WTC11 (cell line): ENCODE measurements at regions not wholly inside any gene's neighbourhood (a gene's known extent, or its start where the extent isn't known, plus 50 kb on each side); places are given as distances from the start of the nearest gene placed in this dataset.

Experiments
- ATAC-seq: fragments of 200-7000 bp; cut with Tn5 transposase; 2 replicates; pipeline ENCODE4 v1.10.0; 2021; ENCODE audit warnings: mild to moderate bottlenecking, moderate library complexity
- CTCF ChIA-PET: fragments of 300-600 bp; sonication (Branson Sonifier 250); formaldehyde crosslinking; loops from one replicate; lab custom pipeline; 2021; ENCODE audit warnings: antibody characterized with exemption; lab: Charles Lee
- POLR2A ChIA-PET: fragments of 350-600 bp; sonication (Branson Sonifier 250); formaldehyde crosslinking; loops from one replicate; lab custom pipeline; 2021; ENCODE audit warnings: antibody characterized with exemption; lab: Charles Lee
- DNase-seq: peaks from one replicate; pipeline ENCODE4 v3.0.0; 2021; ENCODE audit warnings: low spot score
- H3K27ac Mint-ChIP-seq: 2 replicates; pipeline ENCODE4 v1.8.0; 2021; ENCODE audit warnings: mixed read lengths
- H3K27me3 Mint-ChIP-seq: 2 replicates; pipeline ENCODE4 v1.8.0; 2021; ENCODE audit warnings: low read depth, mild to moderate bottlenecking, moderate library complexity, mixed read lengths
- H3K36me3 Mint-ChIP-seq: 2 replicates; pipeline ENCODE4 v1.8.0; 2021; ENCODE audit warnings: mixed read lengths
- H3K4me1 Mint-ChIP-seq: 2 replicates; pipeline ENCODE4 v1.8.0; 2022; ENCODE audit warnings: mixed read lengths
- H3K4me3 Mint-ChIP-seq: 2 replicates; pipeline ENCODE4 v1.8.0; 2021; ENCODE audit warnings: mild to moderate bottlenecking, moderate library complexity, mixed read lengths
- H3K9me3 Mint-ChIP-seq: 2 replicates; pipeline ENCODE4 v1.8.0; 2021; ENCODE audit warnings: mixed read lengths
- TEAD1 ChIP-seq: sonication (generic); formaldehyde crosslinking; IDR thresholded peaks from 2 replicates; pipeline ENCODE4 v1.8.0; 2022; ENCODE audit warnings: mild to moderate bottlenecking, missing genetic modification reagents
- TF ChIP-seq, protein P1 (sequence below): sonication (generic); formaldehyde crosslinking; IDR thresholded peaks from 2 replicates; pipeline ENCODE4 v1.8.0; 2022; ENCODE audit warnings: mild to moderate bottlenecking, missing genetic modification reagents

DNA sequence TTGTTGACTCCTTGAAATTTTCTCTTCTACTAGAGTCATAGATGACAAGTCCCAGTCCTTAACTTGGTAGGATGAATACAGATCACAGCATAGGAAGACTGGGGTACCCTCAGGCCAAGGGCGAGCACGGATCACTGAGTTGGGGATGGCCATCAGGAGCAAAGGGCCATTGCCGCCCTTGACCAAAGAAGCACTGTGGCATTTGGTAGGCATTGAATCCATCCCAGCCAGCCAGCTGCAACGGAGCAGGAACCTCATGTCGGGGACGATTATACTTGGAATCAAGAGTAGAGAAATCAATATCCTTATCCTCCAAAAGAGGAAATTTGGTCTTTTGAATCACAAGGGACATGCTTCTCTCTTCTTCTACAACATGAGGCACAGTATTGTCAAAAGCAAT is 50.1 kb upstream of the ZNF573 start:
- Mint-ChIP-seq H3K36me3 (peaks cover 94% of the 10 kb centered on the region), H3K27ac (no peak overlapping the region), H3K4me3 (no peak overlapping the region), H3K27me3 (peaks cover 80% of the 10 kb centered on the region), H3K4me1 (no peaks in the 10 kb centered on the region), H3K9me3 (peaks cover 91% of the 10 kb centered on the region)
- TF ChIP-seq, protein P1, sequence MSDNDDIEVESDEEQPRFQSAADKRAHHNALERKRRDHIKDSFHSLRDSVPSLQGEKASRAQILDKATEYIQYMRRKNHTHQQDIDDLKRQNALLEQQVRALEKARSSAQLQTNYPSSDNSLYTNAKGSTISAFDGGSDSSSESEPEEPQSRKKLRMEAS (CRISPR knock-in tag), result 0 out of 2 replicates have a peak, but pooled peaks have one; percentile 13
- no peak for TF ChIP-seq TEAD1 (CRISPR knock-in tag)
- no peak for ATAC-seq
- no peak for DNase-seq
- ChIA-PET POLR2A (no interaction called here), CTCF (no interaction called here)
